ENCODE measurements at regions not wholly inside any gene's neighbourhood (a gene's known extent, or its start where the extent isn't known, plus 50 kb on each side); places are given as distances from the start of the nearest gene placed in this dataset.

DNA sequence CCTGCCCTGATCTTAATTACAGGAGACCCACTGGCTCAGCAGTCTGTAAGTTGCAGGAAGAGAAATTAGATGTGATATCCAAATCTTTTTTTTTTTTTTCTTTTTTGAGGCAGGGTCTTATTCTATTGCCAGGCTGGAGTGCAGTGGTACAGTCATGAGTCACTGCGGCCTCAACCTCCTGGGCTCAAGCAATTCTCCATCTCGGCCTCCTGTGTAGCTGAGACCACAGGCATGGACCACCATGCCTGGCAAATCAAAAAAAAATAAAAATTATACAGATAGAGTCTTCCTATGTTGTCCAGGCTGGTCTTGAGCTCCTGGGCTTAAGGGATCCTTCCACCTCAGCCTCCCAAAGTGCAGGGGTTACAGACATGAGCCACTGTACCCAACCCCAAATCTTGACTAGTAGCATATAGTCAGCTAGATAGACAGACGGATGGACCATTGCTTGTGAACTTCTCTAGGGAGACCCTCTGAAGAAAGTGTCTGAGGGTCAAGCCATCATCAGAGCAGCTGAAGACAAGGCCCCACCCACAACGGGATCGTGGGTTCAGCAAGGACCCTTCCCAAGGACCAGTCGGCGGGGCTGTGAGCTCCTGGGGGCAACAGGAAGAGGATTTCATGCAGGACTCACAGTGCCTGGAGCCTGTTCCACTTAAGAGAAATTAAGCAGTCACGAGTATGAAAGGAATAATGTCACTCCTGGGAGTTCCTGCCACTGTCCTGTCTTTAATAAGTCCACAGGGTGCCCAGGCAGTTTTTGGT is 222.7 kb downstream of the ANKRD60 start (continued):
- TF ChIP-seq CEBPB (IDR thresholded peaks at IDR 0.05; ENCODE audit: low read depth, low read length) (no peak), MAZ (IDR thresholded peaks at IDR 0.05; ENCODE audit: borderline replicate concordance, low read depth, low read length) (no peak)

- intact Hi-C loops (cut with micrococcal nuclease), result no loop called here
- no TSS peak for BruUV-seq (replicated peaks)
- H3K27me3 ChIP-seq (ENCODE audit: control insufficient read depth, insufficient read depth, low read length), result peaks cover 3% of the 10 kb centered on the region; the same call in 1 of the 2 replicates
- H3K9ac ChIP-seq (ENCODE audit: low read depth, low read length), result no peak overlapping the region
- no peak overlapping the region for H2BK5ac ChIP-seq (ENCODE audit: low read depth, low read length, poor library complexity, severe bottlenecking)
- no peaks in the 10 kb centered on the region for H3K36me3 ChIP-seq (ENCODE audit: control insufficient read depth, insufficient read depth, low read length)
- TF ChIP-seq MAZ (IDR thresholded peaks at IDR 0.05; ENCODE audit: borderline replicate concordance, low read depth, low read length) (no peak), MXI1 (IDR thresholded peaks at IDR 0.05; ENCODE audit: borderline replicate concordance, low read depth, low read length) (no peak), FOS (IDR thresholded peaks at IDR 0.05; ENCODE audit: low read depth, low read length) (no peak), RFX5 (IDR thresholded peaks at IDR 0.05; ENCODE audit: low read depth, low read length) (no peak)
- dilution Hi-C loops (cut with HindIII; ENCODE audit: low sequenced_read_pairs, unreplicated experiment), result no loop called here
- no peak overlapping the region for H3K18ac ChIP-seq (ENCODE audit: low read depth, low read length)
- no peaks in the 10 kb centered on the region for H4K20me1 ChIP-seq (ENCODE audit: insufficient read depth, low read length)
- H3K79me1 ChIP-seq (ENCODE audit: low read depth in 1 of 2, low read length in 2 of 2), result no peaks in the 10 kb centered on the region
- H2AK9ac ChIP-seq (replicated peaks; ENCODE audit: low read depth, low read length, poor library complexity), result no peak overlapping the region
- no peak overlapping the region for H4K5ac ChIP-seq (ENCODE audit: low read depth, low read length)
- no peak overlapping the region for H3K56ac ChIP-seq (ENCODE audit: extremely low read depth, insufficient read depth, low read length)
- H2BK15ac ChIP-seq (ENCODE audit: low read depth, low read length), result no peak overlapping the region
- H3K9me1 ChIP-seq (ENCODE audit: insufficient read depth, low read length), result no peaks in the 10 kb centered on the region
- in situ Hi-C loops (cut with MboI; ENCODE audit: low sequenced_read_pairs), result no loop called here
- H3K4me1 ChIP-seq (ENCODE audit: control insufficient read depth, insufficient read depth, low read length), result no peaks in the 10 kb centered on the region
- ChIA-PET POLR2A (ENCODE audit: unreplicated experiment) (no interaction called here), CTCF (no interaction called here)
- H3K27ac ChIP-seq (ENCODE audit: insufficient read depth, low read length), result no peak overlapping the region
- ATAC-seq (ENCODE audit: low read depth), result no peak
- H4K91ac ChIP-seq (ENCODE audit: insufficient read depth, low read depth, low read length), result no peak overlapping the region
- no CpG with 5 or more reads among the region's 4 CpGs for WGBS, 2 experiments (ENCODE audit: extremely low coverage in 2 of 2, insufficient read length in 1 of 2)
- no peak overlapping the region for H2AFZ ChIP-seq (replicated peaks; ENCODE audit: low read length, poor library complexity)
- no peak for DNase-seq
- H3K4me2 ChIP-seq (ENCODE audit: low read depth, low read length), result no peak overlapping the region
- no peak overlapping the region for H2AK5ac ChIP-seq (ENCODE audit: low read depth, low read length)
- no peak overlapping the region for H3K14ac ChIP-seq (replicated peaks; ENCODE audit: low read depth, low read length)
- H2BK20ac ChIP-seq (ENCODE audit: low read depth, low read length), result no peak overlapping the region
- H3K4ac ChIP-seq (ENCODE audit: low read depth, low read length), result no peak overlapping the region
- no peaks in the 10 kb centered on the region for H3K9me3 ChIP-seq (ENCODE audit: control insufficient read depth, insufficient read depth, low read length)
- no peak overlapping the region for H3K23ac ChIP-seq (ENCODE audit: low read depth, low read length)
- H4K8ac ChIP-seq (ENCODE audit: low read depth in 2 of 2, low read length in 2 of 2), result no peak overlapping the region
- H2BK120ac ChIP-seq (ENCODE audit: low read depth, low read length), result no peak overlapping the region
- no peak overlapping the region for H3K4me3 ChIP-seq (ENCODE audit: insufficient read depth, low read depth, low read length)
These were observed 223.6 kb downstream of the ANKRD60 start for GRCh38 chr20:58004900-58005299.

Measured in IMR-90 (cell line).